ENCODE measurements at regions not wholly inside any gene's neighbourhood (a gene's known extent, or its start where the extent isn't known, plus 50 kb on each side); places are given as distances from the start of the nearest gene placed in this dataset.

DNA sequence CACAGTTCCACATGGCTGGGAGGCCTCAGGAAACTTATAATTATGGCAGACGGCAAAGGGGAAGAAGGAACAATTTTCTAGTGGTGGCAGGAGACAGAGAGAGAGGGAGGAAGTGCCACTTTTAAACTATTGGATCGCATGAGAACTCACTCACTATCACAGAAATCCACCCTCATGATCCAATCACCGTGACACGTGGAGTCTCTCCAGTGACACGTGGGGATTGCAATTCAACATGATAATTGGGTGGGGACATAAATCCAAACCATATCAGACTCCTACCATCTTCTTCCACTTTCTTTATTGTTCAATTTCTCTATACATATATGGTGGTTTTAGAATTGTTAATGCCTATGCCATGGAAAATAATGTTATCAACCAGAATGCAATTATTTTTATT is 103.7 kb upstream of the SYT1 start:
- TF ChIP-seq, protein P1, sequence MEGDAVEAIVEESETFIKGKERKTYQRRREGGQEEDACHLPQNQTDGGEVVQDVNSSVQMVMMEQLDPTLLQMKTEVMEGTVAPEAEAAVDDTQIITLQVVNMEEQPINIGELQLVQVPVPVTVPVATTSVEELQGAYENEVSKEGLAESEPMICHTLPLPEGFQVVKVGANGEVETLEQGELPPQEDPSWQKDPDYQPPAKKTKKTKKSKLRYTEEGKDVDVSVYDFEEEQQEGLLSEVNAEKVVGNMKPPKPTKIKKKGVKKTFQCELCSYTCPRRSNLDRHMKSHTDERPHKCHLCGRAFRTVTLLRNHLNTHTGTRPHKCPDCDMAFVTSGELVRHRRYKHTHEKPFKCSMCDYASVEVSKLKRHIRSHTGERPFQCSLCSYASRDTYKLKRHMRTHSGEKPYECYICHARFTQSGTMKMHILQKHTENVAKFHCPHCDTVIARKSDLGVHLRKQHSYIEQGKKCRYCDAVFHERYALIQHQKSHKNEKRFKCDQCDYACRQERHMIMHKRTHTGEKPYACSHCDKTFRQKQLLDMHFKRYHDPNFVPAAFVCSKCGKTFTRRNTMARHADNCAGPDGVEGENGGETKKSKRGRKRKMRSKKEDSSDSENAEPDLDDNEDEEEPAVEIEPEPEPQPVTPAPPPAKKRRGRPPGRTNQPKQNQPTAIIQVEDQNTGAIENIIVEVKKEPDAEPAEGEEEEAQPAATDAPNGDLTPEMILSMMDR (IDR thresholded peaks at IDR 0.05) = no peak
- TF ChIP-seq ZFX (IDR thresholded peaks at IDR 0.05; ENCODE audit: borderline replicate concordance) = no peak
- H3K27ac ChIP-seq = no peak overlapping the region

DNA sequence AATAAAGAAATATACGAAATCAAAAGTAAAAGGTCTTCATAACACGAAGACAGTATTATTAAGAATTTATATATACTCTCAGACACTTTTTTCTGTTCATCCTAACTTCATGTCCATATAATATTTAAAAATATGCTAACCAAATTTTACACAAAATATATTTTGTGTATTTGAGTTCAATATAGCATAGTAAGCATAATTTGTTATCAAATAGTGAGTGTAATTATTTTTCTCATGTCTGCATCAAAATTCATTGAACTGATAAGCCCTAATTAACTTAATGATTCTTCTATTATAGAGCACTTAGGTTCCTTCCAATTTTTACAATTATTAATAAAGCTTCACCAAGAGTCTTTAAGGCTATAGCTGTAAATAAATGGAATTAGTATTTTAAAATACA is 99.7 kb upstream of the SYT1 start:
- H3K27ac ChIP-seq = no peak overlapping the region
- TF ChIP-seq, protein P1 (IDR thresholded peaks at IDR 0.05) = no peak
- TF ChIP-seq ZFX (IDR thresholded peaks at IDR 0.05; ENCODE audit: borderline replicate concordance) = no peak

DNA sequence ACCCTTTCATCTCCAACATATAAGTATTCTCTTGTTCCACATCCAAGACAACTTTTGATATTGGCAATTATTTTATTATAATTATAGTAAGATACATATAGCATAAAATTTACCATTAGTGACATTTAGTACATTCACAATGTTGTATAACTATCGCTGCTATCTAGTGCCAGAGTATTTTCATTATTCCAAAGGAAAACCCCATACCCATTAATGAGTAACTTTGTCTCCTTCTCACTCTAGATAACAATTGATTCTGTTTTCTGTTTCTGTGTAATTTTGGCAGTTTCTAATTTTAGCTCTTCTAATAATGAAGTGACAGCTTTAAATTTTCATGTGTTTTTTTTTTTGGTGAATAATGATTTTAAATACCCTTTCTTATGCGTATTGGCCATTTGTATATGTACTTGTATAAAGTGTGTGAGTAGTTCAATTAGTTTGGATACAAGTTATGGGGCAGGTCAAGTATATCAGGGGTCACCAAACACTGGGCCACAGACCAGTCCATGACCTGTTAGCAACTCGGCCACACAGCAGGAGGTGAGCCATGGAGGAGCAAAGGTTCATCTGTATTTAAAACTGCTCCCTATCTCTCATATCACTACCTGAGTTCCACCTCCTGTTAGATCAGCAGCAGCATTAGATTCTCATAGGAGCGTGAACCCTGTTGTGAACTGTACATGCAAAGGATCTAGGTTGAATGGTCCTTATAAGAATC is 97.2 kb upstream of the SYT1 start:
- H3K27ac ChIP-seq = no peak overlapping the region
- TF ChIP-seq, protein P1 (IDR thresholded peaks at IDR 0.05) = no peak
- TF ChIP-seq ZFX (IDR thresholded peaks at IDR 0.05; ENCODE audit: borderline replicate concordance) = no peak

DNA sequence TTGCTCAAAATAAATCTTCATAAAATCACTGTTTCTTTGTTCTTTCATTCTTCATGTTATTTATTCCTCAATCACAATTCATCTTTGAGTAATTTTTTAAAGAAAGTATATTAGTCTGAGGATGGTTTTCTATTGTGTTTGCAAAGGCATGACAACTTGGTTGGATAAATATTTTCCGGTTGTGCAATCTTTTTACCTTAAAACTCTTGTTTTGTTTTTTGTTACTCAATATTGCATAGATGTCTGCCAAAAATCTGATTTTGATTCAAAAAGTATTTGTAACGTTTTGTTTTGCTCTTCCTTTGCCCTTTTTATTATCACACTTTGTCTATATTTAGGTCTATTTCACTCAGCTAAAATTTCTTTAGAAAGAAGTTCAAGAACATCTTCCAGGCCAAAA is 86.2 kb upstream of the SYT1 start:
- TF ChIP-seq ZFX (IDR thresholded peaks at IDR 0.05; ENCODE audit: borderline replicate concordance) = no peak
- TF ChIP-seq, protein P1 (IDR thresholded peaks at IDR 0.05) = no peak
- H3K27ac ChIP-seq = no peak overlapping the region

DNA sequence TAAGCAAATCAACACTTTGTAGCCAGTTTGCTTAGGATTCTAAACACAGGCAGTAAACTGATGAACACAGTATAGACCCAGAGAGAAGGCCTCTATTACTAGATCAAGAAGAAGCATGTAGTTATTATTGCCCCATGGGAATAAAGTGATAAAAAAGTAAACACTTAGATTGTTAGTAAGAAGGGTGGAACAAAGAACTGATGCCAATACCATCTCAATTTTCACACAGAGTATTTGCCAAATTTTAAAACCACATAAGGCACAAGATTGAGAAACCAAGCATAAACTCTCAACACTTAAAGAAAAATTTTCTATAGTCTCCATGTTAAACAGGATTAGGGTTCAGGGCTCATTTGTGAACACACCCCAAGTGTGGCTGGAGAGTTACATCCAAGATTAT is 77.0 kb upstream of the SYT1 start:
- no peak overlapping the region for H3K27ac ChIP-seq
- TF ChIP-seq ZFX (IDR thresholded peaks at IDR 0.05; ENCODE audit: borderline replicate concordance) = no peak
- TF ChIP-seq, protein P1 (IDR thresholded peaks at IDR 0.05) = no peak

DNA sequence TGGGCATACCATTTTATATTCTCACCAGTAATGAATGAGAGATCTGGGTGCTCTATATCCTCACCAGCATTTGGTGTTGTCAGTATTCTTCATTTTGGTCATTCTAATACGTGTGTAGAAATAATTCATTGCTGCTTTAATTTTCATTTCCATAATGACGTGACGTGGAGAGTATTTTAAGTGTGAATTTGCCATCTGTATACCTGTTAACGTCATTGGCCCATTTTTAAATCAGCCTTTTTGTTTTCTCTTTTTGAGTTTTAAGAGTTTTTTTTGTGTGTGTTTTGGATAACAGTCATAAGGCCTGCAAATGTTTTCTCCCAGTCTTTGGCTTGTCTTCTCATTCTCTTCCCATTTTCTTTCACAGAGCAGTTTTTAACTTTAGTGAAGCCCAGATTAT is 74.4 kb upstream of the SYT1 start:
- TF ChIP-seq ZFX (IDR thresholded peaks at IDR 0.05; ENCODE audit: borderline replicate concordance) = no peak
- TF ChIP-seq, protein P1 (IDR thresholded peaks at IDR 0.05) = no peak

DNA sequence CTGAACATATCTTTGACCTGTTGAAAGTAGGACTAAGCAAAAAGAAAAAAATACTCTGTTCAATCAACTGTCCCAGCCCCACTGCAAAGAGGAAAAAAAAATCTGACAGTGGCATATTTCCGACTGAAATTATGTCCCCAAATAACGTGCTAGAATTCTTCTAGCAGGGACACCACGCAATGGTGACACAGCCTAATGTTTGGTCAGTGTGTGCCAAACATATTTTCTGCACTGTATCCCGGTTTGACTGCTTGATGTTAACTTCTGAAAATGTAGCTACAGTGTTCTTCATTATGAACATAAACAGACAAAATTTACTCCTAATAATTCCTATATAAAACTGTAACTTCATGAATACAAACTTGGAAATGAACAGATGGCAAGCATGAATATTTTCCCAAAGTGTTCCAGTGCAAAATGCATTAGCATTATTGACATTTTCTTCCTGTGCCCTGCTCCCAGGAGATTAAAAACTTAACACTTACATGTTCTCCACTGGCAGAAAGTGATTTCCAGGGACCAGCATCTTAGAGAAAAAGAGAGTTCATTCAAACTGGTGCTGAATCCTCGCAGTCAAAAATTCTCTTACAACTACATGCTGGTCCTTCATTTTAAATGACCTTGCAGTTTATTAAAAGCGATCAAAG is 72.4 kb upstream of the SYT1 start:
- no peak overlapping the region for H3K27ac ChIP-seq
- TF ChIP-seq, protein P1 (IDR thresholded peaks at IDR 0.05) = no peak
- TF ChIP-seq ZFX (IDR thresholded peaks at IDR 0.05; ENCODE audit: borderline replicate concordance) = no peak

More for the DNA sequence above, 74.4 kb upstream of the SYT1 start:
- H3K27ac ChIP-seq = no peak overlapping the region

Data from 22Rv1 (cell line).